ENCODE measurements at regions not wholly inside any gene's neighbourhood (a gene's known extent, or its start where the extent isn't known, plus 50 kb on each side); places are given as distances from the start of the nearest gene placed in this dataset.
"Not testable (repeated sequence)": the region's sequence is repeated elsewhere in the genome, so short reads cannot be mapped to it uniquely, and the experiment has no call there.

DNA sequence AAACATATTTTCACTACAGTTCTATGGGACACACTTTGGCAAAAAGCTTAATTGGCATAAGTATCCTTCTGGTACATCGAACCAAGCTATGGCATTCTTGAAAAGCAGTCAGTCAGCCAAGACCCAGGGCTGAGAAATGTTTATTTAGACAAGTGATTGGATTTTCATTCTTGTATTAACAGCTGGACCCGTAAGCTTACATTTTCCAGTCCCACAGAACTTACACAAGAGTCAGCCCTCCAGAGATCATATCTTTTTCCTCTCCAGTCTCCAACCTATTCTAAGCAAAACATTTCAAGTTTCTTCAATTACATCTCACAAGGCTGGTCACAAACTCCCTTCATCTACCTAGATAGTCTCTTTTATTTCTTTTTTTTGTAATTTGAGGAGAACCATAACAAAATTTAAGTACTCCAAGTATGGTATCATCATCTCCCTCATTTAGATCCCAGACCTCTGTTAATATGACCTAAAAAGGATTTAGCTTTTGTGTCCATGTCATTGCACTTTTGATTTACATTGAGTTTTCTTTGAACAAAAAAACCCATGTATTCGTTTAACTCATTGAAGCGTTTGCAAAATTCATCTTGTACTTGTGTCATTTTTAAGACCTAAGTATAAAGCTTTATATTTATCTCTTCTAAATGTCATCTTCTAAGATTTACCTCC is 67.9 kb upstream of the GRK3 start:
- ChIA-PET POLR2A (interaction anchor here (0.6 kb wide), 1 partner anchor 291 kb away, joined by 3 read pairs; no protein-coding TSS in a partner anchor), CTCF (interaction anchor here (0.9 kb wide), 1 partner anchor 34 kb away, joined by 3 read pairs; no protein-coding TSS in a partner anchor)

DNA sequence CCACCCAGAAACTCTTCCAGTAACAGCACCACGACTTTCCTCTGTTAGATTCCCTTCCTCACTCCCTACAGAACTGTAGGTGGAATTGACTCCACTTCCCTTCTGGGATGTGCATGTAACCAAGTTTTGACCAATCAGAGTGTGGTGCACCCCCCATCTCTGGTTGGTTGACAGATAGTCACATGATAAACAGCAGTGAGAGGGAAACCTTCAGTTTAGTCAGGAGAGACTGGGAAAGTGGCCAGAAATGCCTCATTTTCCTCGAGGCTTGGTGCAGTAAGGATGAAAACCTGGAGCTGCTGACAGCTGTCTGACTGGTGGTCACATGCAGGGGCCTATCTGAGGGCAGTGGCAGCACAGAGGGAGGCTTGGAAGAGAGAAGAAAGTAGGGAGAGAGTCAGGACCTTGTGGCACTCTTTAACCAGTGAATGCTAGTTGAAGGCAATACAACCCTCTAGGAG is 67.3 kb upstream of the GRK3 start:
- CTCF ChIA-PET, result no interaction called here
- POLR2A ChIA-PET, result no interaction called here

DNA sequence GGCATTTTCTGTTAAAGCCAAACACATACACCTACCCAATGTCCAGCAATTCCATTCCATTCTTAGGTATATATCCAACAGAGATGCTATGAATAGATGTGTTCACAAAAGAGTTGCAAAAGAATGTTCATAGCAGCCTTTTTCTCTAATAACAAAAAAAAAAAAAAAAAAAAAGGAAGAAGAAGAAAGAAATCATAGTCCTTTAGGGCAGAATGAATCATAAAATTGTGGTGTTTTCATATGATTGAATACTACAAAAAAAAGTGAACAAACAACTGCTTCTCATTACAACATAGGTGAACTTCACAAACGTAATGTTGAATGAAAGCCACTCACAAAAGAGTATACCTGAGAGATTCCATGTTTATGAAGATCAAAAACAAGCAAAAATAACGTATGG is 66.8 kb upstream of the GRK3 start:
- CTCF ChIA-PET, result no interaction called here
- POLR2A ChIA-PET, result no interaction called here

DNA sequence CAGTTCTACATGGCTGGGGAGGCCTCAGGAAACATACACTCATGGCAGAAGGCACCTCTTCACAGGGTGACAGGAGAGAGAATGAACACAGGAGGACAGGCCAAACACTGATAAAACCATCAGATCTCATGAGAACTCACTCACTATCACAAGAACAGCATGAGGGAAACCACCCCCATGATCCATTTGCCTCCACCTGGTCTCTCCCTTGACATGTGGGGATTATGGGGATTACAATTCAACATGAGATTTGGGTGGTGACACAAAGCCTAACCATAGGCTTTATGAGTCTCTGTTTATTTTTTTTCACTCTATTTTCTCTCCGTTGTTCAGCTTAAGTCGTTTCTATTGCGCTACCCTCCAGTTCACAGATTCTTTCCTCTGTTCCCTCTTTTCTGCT is 63.8 kb upstream of the GRK3 start:
- POLR2A ChIA-PET, result not testable (repeated sequence)
- CTCF ChIA-PET, result interaction anchor here (0.7 kb wide), 1 partner anchor 255 kb away, joined by 3 read pairs; no protein-coding TSS in a partner anchor

DNA sequence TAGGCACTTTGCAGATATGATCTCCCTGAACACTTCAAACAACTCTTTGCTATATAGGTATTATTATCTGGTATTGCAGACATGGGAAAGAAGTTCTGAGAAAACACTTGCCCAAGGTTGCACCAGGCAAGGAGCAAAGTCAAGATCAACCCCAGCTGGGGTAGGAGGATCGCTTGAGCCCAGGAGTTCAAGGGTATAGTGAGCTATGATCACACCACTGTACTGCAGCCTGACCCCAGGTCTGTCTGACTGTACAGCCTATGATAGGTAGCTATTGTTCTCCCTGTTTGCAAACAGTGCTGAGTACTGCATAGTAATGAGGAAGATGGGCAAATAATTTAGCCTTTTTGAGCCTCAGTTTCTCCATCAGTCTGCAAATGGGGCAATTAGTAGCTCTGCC is 60.5 kb upstream of the GRK3 start:
- CTCF ChIA-PET, POLR2A ChIA-PET: not testable (repeated sequence)

DNA sequence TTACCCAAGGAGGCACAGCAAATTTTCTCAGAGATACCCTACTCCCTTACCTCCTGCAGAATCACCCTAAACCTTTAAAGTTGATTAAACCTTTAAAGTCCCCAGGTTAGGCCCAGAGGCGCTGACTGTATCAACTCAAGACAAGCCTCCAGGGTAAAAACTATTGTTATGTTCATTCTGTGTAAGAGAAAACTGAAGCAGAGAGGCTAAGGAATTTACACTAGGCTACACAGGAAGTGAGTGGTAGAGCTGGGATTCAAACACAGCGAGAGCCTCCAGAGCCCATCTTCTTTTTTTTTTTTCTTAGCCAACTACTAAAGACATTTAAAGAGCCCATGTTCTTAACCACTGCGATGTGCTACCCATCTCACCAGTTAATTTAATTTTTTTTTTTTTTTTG is 56.3 kb upstream of the GRK3 start:
- CTCF ChIA-PET, result no interaction called here

DNA sequence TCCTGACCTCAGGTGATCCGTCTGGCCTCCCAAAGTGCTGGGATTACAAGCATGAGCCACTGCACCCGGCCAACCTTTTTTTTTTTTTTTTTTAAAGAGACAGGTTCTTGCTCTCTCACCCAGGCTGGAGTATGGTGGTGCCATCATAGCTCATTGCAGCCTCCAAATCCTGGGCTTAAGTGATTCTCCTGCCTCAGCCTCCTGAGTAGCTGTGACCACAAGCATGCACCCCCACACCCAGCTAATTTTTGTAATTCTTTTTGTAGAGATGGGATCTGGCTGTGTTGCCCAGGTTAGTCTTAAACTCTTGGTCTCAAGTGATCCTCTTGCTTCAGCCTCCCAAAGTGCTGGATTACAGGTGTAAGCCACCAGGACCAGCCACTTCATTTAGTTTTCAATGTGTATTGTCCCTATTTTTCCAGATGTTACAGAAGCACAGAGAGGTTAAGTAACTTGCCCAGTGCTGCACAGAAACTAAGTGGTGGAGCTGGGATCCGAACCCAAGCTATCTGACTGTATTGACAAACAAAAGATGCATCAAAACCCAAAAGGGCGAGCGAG is 55.6 kb upstream of the GRK3 start:
- CTCF ChIA-PET, result interaction anchor here (0.7 kb wide), 1 partner anchor 781 kb away, joined by 6 read pairs; no protein-coding TSS in a partner anchor
- POLR2A ChIA-PET, result no interaction called here

More for the DNA sequence above, 56.3 kb upstream of the GRK3 start:
- POLR2A ChIA-PET, result no interaction called here

DNA sequence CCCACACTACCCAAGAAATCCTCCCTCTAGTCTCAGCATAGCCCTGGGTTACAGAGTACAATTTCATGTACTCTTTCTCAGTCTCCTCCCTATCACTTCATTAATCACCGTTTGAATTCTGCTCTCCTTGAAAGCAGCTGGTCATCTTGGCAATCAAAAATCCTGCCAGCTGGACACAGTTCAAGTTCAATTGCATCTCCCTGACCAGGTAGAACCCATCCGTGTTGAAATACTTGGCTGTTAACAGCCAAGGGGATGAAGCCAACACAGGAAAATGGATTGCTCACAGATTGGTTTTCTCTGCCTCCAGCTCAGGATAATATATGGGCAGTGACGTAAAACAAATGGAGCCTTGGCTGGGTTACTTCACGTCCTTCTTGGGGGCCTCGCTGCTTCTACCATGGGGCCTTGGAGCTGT is 55.1 kb upstream of the GRK3 start:
- CTCF ChIA-PET, result interaction anchor here (0.7 kb wide), 1 partner anchor 781 kb away, joined by 6 read pairs; no protein-coding TSS in a partner anchor
- POLR2A ChIA-PET, result no interaction called here

DNA sequence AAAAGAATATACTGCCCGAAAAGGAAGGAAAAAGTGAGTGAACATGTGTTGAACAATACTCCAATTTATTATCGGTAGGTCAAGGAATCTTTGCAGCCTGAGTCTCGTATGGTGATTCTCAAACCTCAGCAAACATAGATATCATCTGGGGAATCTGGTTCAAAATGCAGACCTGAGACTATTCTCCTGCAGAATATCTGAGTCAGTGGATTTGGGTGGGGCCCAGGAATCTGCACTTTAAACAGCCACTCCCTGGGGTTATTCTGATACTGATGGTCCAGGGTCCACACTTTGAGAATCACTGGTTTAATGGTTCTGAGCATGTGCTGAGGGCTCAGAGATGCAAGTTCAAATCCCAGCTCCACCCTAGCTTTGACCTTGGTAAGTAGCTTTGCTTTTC is 53.6 kb upstream of the GRK3 start:
- CTCF ChIA-PET, result no interaction called here

DNA sequence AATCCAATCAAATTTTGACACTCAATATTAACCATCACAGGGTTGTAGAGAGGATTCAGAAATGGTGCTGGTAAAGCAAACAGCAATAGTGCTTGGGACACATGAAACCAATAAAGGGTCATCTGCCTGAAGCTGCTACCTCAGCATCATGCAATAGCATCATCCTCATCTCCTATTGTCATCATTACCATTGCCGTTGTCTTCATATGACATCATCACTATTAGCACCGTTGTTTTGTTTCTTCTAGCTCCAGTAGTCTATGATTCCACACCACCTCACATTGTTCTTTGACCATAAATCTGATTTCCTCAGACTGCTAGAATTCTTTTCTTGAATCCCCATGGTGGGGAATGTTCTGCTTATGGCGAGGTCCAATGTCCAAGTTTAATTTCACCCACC is 52.8 kb upstream of the GRK3 start:
- POLR2A ChIA-PET, result no interaction called here

More for the DNA sequence above, 53.6 kb upstream of the GRK3 start:
- POLR2A ChIA-PET, result no interaction called here

DNA sequence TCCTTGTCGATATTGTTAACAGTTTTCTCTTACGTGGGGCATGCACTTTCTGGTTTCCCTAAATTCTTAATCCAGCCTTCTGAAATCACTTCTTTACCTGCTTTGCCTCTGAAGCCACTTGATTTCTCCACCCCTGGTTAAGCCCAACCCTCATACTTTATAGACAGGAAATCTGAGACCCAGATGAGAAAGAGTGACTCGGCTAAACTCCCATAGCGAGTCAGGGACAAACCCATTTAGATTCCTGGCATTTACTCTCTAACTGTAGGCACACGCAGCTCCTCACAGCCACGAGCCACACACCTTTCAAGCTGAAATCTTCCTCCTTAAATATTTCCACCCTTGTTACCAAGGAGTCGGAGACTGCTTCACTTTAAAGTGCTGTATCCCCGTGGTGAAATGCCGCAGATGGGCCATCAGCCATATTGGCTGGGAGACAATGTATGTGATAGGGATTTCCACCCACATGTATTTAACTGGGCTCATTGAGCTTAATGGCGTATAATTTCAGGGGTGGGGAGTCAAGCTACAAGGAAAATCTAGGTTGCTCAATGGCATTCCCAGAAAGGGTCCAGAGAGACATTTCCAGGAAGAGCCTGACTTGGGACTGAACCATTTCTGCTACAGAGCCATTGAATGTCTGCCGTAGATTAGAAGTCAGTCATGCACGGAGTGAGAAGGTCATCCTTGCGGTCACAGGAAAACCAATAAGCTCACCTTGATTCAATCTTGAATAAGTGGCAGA is 49.9 kb upstream of the GRK3 start:
- POLR2A ChIA-PET, result interaction anchor here (0.6 kb wide), 1 partner anchor 21 kb away, joined by 3 read pairs; no protein-coding TSS in a partner anchor
- CTCF ChIA-PET, result no interaction called here

More for the DNA sequence above, 52.8 kb upstream of the GRK3 start:
- CTCF ChIA-PET, result no interaction called here
